Limb (tissue), 2 donors: ENCODE measurements at regions not wholly inside any gene's neighbourhood (a gene's known extent, or its start where the extent isn't known, plus 50 kb on each side); places are given as distances from the start of the nearest gene placed in this dataset.

Experiments
- DNase-seq, 2 donors: peaks; one replicate each; pipeline ENCODE4 v3.0.0-alpha.2; 2016; ENCODE audit errors: extremely low spot score in 2 of 2

GRCh38 chr3:65233561-65233960 is 545.8 kb upstream of the ADAMTS9 start:
- no peak for DNase-seq

GRCh38 chr3:65231544-65231943 is 543.7 kb upstream of the ADAMTS9 start:
- DNase-seq = no peak

- DNase-seq = no peak
Measured at GRCh38 chr3:65230261-65231139, 542.7 kb upstream of the ADAMTS9 start.

GRCh38 chr3:65226287-65226686 is 538.5 kb upstream of the ADAMTS9 start:
- no peak for DNase-seq

GRCh38 chr3:65210026-65210814 is 522.4 kb upstream of the ADAMTS9 start:
- DNase-seq = peak in 1 of 2 donors; percentile 37

- no peak for DNase-seq
Measured at GRCh38 chr3:65202395-65202794, 514.6 kb upstream of the ADAMTS9 start.

- DNase-seq = no peak
Measured at GRCh38 chr3:65201926-65202325, 514.1 kb upstream of the ADAMTS9 start.

GRCh38 chr3:65200310-65200970 is 512.6 kb upstream of the ADAMTS9 start:
- DNase-seq = peak in 1 of 2 donors; percentile 49

- no peak for DNase-seq
Measured at GRCh38 chr3:65196663-65197062, 508.9 kb upstream of the ADAMTS9 start.

- no peak for DNase-seq
Measured at GRCh38 chr3:65195211-65196006, 507.6 kb upstream of the ADAMTS9 start.

GRCh38 chr3:65194744-65195143 is 506.9 kb upstream of the ADAMTS9 start:
- no peak for DNase-seq

GRCh38 chr3:65194047-65194714 is 506.4 kb upstream of the ADAMTS9 start:
- no peak for DNase-seq

- no peak for DNase-seq
Measured at GRCh38 chr3:65193531-65193930, 505.7 kb upstream of the ADAMTS9 start.

- DNase-seq = no peak
Measured at GRCh38 chr3:65190111-65190510, 502.3 kb upstream of the ADAMTS9 start.

GRCh38 chr3:65186268-65186667 is 498.5 kb upstream of the ADAMTS9 start:
- no peak for DNase-seq

GRCh38 chr3:65182682-65183081 is 494.9 kb upstream of the ADAMTS9 start:
- no peak for DNase-seq

- no peak for DNase-seq
Measured at GRCh38 chr3:65182085-65182484, 494.3 kb upstream of the ADAMTS9 start.

- no peak for DNase-seq
Measured at GRCh38 chr3:65181391-65181871, 493.6 kb upstream of the ADAMTS9 start.

- no peak for DNase-seq
Measured at GRCh38 chr3:65178703-65179102, 490.9 kb upstream of the ADAMTS9 start.

GRCh38 chr3:65177960-65178376 is 490.2 kb upstream of the ADAMTS9 start:
- no peak for DNase-seq
